COR-L47 (cell line): ENCODE measurements at regions not wholly inside any gene's neighbourhood (a gene's known extent, or its start where the extent isn't known, plus 50 kb on each side); places are given as distances from the start of the nearest gene placed in this dataset.
"Not testable (repeated sequence)": the region's sequence is repeated elsewhere in the genome, so short reads cannot be mapped to it uniquely, and the experiment has no call there.

Source experiments
- DNase-seq: peaks from one replicate; lab custom pipeline; 2025; lab: John Stamatoyannopoulos, UW

DNA sequence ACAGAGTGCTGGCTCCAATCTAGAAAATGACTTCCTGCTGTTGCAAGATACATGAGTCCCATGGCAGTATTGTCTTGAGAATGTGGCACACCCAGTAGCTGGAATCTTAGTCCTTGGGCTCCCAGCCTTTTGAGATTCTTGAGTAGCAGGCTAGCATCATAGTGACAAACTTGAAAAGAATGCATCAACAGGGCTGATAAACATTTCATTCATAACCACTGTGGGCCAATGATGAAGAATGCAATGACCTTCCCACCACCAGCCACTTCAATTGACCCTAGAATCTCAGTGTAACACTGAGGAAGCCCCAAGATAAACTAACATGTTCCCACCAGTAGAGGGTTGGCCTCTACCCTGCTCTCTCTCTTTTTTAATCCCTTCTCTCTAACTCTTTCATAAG lies 329.3 kb downstream of the GBA3 start:
- no peak for DNase-seq

DNA sequence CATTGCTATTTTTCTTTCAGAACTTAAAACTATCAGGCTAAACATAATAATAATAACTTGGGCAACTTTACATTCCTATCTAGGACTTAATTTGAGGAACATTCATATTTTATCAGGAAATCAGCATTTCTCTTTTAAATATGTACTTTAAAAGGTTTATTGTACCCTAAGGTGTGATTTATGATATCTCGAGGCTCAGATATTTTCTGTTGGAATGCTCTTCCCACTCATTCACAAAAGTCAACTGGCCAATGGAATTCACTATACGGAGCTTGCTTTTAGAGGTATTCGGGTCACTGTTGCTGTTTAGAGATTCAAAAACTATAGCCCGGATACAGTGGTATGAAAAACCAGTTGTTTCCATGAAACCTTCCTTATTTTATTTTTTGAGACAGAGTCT lies 328.3 kb downstream of the GBA3 start:
- DNase-seq, result no peak

DNA sequence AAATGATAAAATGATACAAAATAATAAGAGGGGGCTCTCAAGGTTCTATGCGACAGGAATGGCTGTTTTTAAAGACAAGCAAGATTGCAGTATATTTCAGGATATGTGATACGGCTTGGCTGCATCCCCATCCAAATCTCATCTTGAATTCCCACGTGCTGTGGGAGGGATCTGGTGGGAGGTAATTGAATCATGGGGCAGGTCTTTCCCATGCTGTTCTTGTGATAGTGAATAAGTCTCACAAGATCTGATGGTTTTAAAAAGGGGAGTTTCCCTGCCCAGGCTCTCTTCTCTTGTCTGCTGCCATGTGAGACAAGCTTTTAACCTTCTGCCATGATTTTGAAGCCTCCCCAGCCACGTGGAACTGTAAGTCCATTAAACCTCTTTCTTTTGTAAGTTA lies 327.7 kb downstream of the GBA3 start:
- not testable (repeated sequence) for DNase-seq

DNA sequence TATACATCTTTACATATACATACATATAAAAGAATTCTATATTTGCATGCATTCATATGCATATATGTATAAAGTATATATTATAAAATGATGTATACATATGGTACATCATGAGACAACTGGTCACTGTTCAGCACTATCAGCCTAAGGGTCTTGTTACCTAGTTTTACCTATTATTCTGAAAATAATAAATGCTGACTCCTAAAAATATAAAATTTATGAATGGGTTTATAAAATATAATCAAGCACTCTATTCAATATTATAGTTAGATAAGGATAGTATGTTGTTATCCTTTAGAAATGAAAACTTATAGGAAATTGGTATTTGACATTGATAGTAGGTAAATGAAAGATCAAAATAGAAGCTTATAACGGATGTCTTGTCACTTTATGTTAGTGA lies 324.2 kb downstream of the GBA3 start:
- DNase-seq, result no peak

DNA sequence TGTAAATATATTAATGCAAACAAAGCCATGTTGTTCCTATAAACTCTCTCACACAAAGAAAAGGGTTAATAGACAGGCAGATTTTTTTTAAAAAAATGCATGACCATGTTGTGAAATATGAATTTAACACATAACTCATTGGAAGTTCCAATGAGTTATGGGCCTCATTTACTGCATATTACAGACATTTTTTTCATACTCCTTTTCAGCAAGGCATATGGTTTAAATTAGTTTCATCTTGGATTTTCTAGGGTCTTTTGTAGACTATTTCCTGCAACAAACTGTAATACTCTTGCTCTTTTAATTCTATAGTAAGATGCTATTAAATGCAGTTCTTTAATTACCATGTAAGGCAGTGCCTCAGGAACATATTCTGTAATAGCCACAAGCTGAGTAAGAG lies 323.1 kb downstream of the GBA3 start:
- no peak for DNase-seq

DNA sequence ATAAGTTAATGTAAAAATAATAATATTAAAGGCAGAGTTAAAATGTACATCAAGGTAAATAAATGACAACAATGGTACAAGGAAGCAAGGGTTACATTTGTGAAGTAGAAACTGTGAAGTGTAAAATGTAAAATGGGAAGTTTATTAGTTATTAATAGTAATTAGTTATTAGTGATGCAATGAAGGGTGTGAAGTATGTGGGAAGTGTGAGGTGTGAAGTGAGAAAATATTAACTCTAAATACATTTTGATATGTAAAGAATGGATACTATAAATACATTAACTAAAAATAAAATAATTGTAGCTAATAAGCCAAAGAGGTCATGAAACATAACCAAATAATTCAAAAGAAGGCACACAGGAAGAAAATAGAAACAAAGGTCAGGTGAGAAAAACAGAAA lies 316.4 kb downstream of the GBA3 start:
- DNase-seq, result no peak

DNA sequence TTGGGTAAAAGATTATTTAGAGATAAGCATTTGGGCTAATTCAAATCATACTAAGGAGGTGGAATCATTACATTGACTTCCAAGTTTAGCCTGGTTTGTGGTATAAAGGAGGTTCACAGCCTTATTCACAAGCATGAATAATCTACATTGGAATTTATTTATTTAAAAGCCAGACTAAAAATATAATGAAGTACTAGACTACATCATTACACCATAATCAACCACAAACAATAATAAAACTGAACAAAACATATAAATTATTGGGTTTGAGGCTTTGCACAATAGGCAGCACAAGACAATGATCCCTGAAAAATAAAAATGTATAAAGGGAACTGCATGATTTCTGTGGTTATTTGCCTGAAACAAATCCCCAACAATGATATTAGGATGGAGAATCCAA lies 314.0 kb downstream of the GBA3 start:
- no peak for DNase-seq

DNA sequence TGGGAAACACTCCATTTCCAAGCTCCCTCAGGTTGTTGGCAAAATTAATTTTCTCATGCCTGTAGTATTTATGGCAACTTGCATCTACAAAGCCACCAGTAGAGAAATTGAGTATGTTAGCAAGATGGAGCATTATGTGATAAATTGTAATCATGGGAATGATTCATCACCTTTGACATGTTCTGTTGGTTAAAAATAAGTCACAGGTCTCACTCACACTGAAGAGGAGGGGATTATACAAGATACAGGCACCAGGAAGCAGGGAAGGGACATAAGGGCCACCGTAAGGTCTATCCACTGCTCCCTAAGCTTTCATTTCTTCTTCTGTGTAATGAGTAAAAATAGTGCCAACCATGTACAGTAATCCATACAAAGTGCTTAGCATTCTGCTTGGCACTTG lies 313.0 kb downstream of the GBA3 start:
- DNase-seq, result no peak

DNA sequence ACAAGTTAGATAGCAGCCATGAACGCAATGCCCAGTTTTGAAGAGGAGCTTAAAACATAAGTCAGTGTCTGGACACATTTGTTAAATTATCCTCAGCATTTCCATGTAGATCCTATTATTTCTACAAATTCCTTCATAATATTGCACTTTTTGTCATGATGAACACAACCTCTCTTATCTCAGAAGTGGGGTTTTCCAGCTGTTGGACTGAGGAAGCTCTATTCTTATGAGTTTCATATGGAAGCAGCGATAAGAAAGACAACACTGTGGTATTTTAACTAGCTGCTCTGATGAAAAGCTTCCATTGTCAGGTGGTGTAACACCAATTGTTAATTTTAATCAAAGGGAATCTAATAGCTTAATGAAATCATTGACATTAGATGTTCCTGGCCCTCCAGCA lies 308.7 kb downstream of the GBA3 start:
- no peak for DNase-seq

DNA sequence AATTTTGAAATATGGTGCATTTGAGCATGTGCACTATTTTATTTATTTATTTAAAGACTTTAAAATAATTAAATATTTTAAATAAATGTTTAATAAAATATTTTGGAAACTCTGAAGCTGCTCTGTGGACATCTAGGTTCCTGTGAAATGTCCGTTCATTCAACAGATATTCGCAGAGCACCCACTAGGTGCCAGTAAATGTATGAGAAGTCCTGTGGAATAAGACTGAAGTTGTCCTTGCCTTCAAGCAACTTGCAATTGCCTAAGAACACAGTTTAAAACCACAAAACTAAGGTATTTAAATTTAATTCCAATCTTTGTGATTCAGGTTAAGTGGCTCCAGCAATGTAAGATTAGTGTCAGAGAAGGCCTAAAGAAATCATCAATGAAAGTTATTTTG lies 306.7 kb downstream of the GBA3 start:
- no peak for DNase-seq

DNA sequence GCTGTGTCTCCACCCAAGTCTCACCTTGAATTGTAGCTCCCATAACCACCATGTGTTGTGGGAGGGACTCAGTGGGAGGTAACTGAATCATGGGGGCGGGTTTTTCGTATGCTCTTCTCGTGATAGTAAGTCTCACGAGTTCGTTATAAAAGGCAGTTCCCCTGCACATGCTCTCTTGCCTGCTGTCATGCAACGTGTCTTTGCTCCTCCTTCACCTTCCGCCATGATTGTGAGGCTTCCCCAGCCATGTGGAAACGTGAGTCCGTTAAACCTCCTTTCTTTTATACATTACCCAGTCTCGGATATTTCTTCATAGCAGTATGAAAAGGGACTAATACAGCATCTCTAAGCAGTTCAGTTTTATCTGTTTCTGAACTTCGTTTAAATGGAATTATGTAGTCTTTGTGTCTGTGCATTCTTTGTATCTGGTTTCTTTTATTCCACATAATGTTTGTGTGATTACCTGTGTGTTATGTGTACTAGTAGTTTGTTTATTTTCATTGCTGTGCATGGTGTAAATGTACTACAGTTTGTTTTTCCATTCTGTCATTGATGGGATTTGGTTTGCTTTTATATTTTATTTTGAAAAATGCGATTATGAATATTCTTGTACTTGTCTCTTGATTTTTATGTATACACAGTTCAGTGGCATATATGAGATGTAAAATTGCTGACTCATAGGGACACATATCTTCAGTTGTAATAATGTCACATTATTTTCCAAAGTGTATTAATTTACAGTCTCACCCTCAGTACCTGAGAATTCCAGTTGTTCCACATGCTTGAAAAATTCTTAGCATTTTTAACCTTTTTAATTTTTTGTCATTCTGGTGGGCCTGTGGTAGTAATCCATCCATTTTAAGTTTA lies 304.9 kb downstream of the GBA3 start:
- DNase-seq, result no peak

DNA sequence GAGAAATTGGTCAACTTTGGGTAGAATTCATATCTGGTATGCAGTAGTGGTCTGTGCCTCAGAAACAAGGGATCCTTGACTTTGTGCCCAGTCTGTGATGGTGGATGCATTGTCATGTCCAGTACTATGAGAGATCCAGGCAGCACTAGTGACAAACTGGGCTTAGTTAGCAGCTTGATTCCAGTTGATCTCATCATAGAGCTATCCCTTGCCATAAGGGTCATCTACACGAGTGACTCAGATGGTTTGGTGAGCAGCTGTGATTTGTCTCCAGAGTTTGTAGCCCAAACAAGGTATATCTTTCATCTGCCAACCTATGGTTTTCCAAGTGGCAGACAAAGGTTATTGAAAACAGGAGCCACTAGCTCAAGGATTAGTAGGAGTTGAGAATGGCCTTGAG lies 298.8 kb downstream of the GBA3 start:
- no peak for DNase-seq

DNA sequence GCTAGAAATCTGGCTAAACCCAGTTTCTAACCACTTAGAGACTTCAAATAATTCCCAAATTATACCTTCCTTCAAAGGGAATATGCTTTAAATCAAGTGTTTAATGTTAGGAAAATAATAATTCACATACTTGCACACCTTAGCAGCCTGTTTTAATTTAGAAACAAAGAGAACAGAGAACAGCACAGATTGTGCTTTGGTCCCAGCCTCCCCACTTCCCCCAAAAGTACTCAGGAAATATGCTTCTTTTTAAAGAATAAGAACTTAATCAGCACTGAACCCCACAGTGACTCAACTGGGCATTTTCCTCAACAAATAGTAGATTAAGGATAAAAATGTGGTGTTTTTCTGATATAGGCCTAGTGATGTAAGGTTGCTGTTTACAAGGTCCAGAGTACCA lies 295.8 kb downstream of the GBA3 start:
- DNase-seq, result no peak

DNA sequence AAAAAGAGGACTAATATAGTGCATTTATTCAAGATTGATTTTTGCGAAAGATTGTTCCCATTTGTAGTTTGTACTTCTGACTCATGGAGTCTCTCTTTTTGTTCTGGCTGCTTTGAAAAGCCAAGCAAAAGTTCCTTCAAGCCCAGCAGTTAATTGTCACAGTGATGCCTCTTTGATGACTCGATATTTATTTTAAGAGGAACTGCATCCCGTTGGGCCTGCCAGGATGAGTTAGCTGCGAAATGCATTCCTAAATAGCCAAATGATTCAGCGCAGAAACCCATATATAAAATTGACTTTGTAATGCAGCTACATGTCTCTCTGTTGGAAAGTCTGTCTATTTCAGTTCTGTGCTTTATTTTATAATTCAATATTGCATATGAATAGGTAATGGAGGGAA lies 295.1 kb downstream of the GBA3 start:
- no peak for DNase-seq

DNA sequence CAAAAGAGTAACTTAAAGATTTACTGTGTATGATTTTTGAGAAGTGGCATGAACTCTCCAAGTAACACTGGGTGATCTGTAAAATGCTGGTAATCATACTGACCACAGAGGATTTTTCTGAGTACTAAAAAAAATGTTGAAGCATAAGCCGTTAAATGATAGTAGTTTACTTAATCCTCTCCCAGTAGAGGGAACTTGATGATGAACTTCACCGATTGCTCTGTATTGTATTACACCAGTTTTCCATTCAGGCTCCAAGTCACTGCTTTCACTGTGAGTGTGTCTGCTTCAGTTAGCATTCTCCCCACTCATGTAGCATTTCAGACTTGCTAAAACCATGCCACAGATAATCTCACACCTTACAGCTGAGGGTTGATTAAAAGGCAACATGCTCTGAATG lies 294.1 kb downstream of the GBA3 start:
- no peak for DNase-seq

DNA sequence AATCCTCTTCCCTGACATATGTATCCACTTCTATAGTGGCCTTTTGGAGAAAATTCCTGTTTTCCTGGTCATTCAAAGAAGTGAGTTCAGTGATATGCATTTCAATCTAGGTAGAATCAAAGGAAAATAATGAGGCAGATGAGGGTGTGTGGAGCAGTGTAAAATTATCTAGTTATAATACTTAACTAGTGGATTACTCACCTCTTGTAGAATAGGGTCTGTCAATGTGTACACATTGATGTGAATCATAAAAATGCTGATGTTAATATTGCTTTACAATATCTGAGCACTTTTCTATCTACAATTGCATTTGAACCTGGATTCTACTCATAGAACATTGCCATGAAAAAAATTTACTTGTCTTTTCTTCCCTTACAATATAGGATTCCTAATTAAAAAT lies 293.5 kb downstream of the GBA3 start:
- DNase-seq, result no peak

DNA sequence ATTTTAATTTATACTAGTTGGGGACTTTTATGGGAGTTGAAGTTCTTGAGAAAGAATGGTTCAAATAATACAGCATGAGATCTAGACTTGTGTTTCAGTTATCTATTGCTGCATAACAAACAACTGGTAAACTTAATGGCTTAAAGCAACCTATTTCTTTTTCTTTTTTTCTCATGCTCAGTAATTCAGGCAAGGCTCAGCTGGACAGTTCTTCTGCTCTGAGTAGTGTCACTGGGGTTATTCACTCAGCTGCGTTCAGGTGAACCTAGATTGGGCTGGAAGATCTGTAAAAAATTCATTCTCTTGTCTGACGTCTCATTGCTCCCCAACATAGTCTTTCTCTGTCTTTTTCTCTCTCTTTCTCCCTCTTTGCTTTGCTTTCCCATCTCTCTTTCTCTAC lies 291.7 kb downstream of the GBA3 start:
- DNase-seq, result no peak

DNA sequence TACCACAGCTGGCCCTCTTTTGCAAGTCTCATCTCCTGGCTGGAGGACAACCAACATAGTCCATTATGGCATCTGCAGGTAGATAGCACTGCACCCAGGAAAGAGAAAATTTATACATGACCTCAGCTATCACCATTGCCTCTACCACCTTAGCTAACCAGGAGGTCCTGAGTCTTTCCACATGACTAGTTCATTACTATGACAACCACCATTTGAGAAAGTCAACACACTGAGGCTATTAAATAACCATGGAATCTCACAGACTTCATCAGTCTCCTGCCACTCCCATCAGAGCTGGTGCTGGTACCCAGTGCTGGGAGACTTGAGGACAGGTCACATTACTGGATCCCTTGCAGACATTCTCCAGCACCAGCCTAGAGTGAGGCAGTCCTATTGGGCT lies 285.9 kb downstream of the GBA3 start:
- peak; percentile 15 for DNase-seq

DNA sequence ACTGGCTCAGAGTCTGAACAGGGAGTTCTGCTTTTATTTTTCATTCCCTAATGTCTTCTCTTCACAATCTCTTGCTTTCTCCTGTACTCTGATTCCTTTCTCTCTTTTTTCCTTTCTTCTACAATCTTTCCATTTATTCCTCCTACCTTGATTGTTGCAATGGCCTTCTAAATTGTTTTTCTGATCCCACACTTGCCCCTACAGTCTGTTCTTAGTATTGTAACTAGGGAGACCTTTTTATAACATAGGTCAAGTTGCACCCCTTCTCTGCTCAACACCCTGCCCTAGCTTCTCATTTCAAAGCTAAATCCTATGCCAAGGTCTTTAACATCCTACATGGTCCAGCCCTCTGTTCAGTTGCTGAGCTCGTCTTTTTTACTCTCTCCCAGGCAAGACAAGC lies 277.9 kb downstream of the GBA3 start:
- DNase-seq, result no peak

DNA sequence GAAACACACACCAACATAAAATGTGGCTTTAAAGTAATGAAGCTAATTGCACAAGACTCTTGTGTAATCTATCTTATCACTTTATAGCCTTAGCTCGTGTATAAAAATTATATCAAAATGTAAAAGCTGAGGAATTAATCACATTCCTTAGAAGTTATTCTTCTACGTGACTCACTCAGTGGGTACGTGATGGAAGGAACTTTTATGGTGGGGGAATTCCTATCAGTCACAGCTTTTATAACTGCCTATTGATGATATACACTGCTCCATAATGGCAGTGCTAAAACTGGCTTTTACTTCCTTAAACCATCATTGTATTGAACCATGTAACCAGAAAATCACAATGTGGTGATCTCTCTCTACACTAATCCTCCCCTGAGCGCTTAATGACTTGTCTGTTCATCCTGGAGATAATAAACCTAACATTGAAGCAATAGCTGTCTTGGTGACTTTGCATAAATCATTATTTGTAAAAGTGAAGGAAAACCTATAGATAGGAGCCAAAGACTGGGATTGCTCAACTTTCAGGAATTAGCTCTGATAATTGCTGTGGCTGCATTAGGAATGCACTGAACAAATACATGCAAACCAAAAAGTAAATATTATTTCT lies 276.7 kb downstream of the GBA3 start:
- no peak for DNase-seq

DNA sequence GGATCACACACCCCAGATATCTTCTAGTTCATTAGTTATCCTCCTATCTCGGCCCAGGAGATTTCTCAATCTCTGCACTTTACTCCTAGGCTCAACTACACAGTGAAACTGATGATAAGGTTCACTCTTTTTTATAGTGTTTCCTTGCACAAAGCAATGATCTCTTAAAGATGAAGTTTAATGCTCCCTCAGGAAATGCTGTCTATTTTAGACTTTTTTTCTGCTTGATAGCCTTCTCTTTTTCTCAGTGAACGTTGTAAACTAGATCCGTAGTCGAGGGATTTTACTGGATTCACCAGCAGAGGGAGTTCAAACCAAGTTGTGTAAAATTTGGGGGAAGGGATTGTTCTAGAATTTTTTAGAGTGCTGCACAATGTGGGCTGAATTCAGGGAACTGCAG lies 269.6 kb downstream of the GBA3 start:
- peak; percentile 45 for DNase-seq

DNA sequence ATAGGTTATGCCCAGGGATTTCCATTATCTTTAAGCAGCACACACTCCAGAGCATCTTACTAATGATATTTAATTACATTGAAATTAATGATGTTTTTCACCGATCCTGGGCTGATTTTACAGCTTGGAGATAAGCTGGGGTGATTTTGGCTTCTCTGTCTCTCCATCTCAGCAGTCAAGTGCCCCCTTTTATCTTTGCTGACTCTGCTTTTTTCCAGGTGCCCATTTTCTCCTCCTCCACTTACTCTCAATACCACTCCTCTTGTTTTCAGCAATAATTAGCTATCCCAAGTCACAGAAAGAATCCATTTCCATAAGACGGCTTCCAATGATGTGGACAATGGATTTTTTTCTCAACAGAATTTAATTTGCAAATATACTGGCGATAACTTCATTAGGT lies 266.7 kb downstream of the GBA3 start:
- no peak for DNase-seq

DNA sequence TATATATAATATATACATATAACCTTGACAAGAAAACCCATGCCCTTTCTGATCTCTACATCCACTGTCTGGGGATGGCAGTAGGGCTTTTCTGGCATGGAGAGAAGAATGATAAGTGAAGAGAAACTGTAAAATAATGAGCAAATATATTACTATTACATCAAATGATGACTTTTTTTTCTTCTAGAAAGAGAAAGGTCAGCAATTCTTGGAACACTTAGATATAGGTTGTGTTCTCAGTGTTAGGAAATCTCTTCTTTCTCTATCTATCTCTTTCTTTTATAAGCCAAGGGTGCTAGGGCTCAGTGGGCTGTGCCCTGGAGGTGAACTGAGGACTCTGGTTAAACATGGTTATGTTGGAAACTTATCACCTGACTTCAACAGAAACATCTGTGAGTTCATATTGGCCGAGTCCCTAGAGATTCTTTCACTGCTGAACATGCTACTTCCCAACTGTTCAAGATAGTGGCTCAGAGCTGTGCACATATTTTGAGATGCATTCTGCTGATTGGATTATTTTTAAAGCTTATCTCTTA lies 265.1 kb downstream of the GBA3 start:
- no peak for DNase-seq
